ENCODE measurements at regions not wholly inside any gene's neighbourhood (a gene's known extent, or its start where the extent isn't known, plus 50 kb on each side); places are given as distances from the start of the nearest gene placed in this dataset.

GRCh38 chr5:72628771-72629371, 121.7 kb upstream of the ZNF366 start:
- TF ChIP-seq CTCF (IDR thresholded peaks at IDR 0.05; ENCODE audit: low read depth, low read length) (no peak), POLR2A (IDR thresholded peaks at IDR 0.05; ENCODE audit: extremely low read depth, insufficient read length) (no peak)
